Keratinocyte (primary cell): ENCODE measurements at regions not wholly inside any gene's neighbourhood (a gene's known extent, or its start where the extent isn't known, plus 50 kb on each side); places are given as distances from the start of the nearest gene placed in this dataset.

Experiments
- EZH2 ChIP-seq: IDR thresholded peaks from one replicate; pipeline ENCODE4 v1.6.1; 2012; ENCODE audit warnings: inconsistent platforms, mild to moderate bottlenecking, low read length, moderate library complexity
- TF ChIP-seq, protein P1 (sequence below), 3 experiments: IDR thresholded peaks in 1 of 3; conservative IDR thresholded peaks in 1 of 3; optimal IDR thresholded peaks in 1 of 3; 2 replicates in 2 of 3; 3 replicates in 1 of 3; pipeline versions ENCODE3 to v1.5.1; 2011; ENCODE audit warnings: low read length in 3 of 3, mild to moderate bottlenecking in 3 of 3, moderate library complexity in 2 of 3, control low read depth in 1 of 3, inconsistent platforms in 1 of 3; ENCODE audit not compliant: insufficient read depth in 2 of 3; ENCODE audit errors: extremely low read depth in 1 of 3

DNA sequence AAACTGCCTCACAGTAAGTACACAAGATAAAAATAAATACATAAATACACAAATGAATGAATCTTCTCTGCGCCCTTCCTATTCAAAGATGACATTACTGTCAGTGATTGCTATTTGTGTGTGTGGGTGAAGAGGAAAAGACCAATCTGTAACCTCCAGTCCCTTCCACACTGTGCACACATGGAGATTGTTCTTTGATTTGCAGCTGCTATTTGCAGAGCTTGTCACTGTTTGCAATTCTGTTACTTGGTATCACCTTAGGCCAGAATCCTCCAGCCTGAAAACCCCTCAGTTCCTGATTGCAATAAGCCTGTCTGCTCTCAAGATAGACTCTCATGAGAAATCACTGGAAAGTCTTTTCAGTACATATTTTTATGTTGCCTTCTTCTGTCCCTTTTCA is 1314.9 kb downstream of the PCDH9 start:
- TF ChIP-seq, protein P1, sequence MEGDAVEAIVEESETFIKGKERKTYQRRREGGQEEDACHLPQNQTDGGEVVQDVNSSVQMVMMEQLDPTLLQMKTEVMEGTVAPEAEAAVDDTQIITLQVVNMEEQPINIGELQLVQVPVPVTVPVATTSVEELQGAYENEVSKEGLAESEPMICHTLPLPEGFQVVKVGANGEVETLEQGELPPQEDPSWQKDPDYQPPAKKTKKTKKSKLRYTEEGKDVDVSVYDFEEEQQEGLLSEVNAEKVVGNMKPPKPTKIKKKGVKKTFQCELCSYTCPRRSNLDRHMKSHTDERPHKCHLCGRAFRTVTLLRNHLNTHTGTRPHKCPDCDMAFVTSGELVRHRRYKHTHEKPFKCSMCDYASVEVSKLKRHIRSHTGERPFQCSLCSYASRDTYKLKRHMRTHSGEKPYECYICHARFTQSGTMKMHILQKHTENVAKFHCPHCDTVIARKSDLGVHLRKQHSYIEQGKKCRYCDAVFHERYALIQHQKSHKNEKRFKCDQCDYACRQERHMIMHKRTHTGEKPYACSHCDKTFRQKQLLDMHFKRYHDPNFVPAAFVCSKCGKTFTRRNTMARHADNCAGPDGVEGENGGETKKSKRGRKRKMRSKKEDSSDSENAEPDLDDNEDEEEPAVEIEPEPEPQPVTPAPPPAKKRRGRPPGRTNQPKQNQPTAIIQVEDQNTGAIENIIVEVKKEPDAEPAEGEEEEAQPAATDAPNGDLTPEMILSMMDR (optimal IDR thresholded peaks at IDR 0.05 in 1 of 3, IDR thresholded peaks at IDR 0.05 in 1 of 3, conservative IDR thresholded peaks at IDR 0.05 in 1 of 3; ENCODE audit: extremely low read depth in 1 of 3, insufficient read depth in 2 of 3, low read length in 3 of 3), result no peak
- TF ChIP-seq EZH2, result no peak
